T-helper 1 cell treated with Interleukin-12 subunit alpha and Interleukin-12 subunit beta and Interleukin-4 antibody, amounts not matched to agents 30 ng/mL and 1 ng/mL, for 36 hours (primary cell): ENCODE measurements at regions not wholly inside any gene's neighbourhood (a gene's known extent, or its start where the extent isn't known, plus 50 kb on each side); places are given as distances from the start of the nearest gene placed in this dataset.

Experiments used
- intact Hi-C: fragments of 100-400 bp; cut with micrococcal nuclease; formaldehyde crosslinking; loops from one replicate; pipeline ENCODE4 v1.15.1; 2024

DNA sequence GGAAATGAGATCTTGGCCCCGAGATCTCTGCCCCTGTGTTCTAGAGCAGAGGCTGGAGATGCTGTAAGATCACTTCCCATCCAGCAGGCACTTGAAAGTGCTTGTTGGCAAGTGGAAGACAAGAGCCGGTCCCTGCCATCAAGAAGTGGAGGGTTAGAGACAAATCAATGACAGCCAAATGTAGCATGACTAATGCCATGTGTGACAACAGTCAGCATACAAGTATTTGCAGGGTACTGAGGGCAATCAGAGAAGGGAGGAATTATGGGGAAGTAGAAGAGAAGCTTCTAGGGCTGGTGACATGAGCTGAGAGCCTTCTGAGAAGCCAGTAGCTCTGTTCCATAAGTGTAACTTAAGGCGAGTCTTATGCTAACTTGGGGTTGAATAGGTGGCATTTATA, 58.6 kb downstream of the TMEM17 start:
- intact Hi-C loops, result no loop called here

GRCh38 chr2:62446491-62446890, 59.5 kb downstream of the TMEM17 start:
- intact Hi-C loops, result no loop called here

- intact Hi-C loops, result no loop called here
Measured at GRCh38 chr2:62443886-62444285, 62.1 kb downstream of the TMEM17 start.

DNA sequence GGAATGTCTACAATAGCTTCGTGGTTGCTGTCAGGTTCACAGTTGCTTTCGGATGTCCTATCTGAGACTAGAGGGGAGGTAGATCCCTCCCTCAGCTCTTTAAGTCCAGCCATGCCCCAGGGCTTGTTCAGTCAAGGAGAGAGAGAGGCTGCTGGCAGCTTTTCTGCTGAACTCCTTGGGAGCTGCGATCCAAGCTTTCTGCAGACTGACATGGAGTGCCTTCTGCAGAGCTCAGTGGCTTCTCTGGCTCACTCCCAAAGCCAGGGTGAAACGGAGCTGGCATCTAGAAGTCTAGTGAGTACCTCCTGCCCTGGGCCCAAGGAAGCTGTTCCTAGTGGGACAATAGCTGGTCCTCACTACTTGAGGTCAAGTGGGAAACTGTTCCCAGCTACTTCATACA, 62.5 kb downstream of the TMEM17 start:
- intact Hi-C loops, result no loop called here

DNA sequence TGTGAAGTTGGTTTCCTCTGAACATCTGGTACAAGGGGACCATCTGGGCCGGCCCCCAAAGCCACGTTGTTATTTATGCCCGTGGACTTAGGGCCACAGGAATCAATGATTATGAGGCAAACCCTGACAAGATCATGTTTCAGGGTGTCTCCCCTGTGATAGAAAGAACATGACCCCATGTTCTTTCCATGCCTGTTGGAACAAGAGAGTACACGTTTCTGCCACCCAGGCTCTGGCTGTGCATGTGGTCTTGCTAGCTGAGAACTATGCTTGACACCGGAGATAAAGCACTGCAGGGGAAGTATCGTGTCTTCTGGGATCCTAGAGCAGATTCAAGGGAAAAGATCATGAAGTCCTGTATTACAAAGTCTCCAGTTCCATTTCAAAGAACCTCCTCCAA, 64.2 kb downstream of the TMEM17 start:
- intact Hi-C loops, result no loop called here

DNA sequence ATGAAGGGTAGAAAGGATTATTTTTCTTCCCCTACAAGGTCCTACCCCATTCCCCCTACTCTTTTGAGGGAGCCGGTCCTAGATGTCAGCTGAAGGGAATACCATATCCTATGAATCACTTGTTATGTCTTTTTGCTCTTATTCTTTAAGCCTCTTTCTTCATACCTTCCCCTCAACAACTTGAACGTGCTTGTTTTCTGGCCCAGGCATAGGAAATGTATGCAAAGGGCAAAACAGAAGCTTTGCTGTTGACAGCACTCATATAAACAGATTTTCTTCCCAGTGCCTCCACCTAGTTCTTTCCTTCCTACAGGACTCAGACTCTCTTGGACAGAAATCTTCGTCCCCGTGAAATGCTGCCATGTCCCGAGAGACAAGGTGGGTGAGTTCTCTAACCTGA, 64.6 kb downstream of the TMEM17 start:
- intact Hi-C loops, result no loop called here

- intact Hi-C loops, result no loop called here
Measured at GRCh38 chr2:62440281-62440946, 65.6 kb downstream of the TMEM17 start.

DNA sequence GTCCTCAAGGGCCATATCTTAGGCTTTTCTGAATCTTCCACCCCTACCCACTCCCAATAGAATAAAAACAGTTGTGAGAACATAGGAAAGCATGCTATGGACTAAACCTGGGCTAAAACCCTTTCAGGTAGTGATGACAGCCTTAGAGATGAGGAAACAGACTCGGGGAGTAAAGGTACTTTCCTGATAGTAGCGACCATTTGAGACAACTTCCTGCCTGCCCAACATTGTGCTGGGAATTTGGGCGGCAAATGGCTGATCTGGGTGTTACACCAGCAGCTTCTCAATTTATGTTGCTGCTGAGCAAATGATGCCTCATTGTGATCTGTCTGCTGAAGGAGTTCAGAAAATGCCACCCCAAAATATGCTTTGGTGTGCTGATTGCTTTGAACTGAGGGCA, 66.6 kb downstream of the TMEM17 start:
- intact Hi-C loops, result no loop called here

- intact Hi-C loops, result no loop called here
Measured at GRCh38 chr2:62437785-62438184, 68.2 kb downstream of the TMEM17 start.

GRCh38 chr2:62435720-62436119, 70.3 kb downstream of the TMEM17 start:
- intact Hi-C loops, result no loop called here

DNA sequence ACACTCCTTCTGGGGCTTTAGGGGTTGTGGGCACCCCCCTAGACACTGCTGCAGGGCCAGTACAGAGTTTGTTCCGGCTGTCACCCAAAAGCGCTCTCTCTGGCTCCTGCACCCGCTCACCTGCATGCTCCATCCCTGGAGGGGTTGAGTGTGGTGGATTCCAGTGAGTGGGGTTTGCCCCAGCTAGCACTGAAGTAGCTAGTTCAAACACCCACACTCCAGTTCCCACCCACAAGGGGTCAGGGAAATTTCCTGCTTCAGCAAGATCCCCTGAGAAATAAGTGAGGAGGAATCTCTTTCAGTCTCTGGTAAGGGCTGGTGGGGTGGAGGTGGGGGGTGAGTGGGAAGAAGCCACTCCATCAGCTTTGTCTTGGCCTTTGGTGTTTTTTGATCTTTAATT, 73.6 kb downstream of the TMEM17 start:
- intact Hi-C loops, result no loop called here

DNA sequence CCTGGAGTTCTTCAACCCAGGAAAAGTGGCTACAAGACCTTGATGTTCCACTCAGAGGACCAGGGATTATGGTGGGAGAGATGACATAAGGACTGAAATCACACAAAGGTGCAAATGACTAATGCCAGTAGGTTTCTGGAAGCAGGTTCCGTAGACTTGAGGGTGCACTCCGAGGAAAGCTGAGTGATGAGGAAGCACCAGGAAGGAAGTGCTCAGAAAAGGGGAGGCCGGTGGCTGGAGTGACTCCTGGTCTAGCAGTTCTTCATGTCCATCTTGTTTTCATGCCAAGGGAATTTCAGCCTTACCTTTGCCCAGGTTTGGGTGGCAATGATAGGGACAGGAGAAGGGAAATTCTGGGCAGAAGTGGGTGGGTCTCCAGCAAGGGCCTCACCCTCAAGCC, 74.5 kb downstream of the TMEM17 start:
- intact Hi-C loops, result no loop called here

DNA sequence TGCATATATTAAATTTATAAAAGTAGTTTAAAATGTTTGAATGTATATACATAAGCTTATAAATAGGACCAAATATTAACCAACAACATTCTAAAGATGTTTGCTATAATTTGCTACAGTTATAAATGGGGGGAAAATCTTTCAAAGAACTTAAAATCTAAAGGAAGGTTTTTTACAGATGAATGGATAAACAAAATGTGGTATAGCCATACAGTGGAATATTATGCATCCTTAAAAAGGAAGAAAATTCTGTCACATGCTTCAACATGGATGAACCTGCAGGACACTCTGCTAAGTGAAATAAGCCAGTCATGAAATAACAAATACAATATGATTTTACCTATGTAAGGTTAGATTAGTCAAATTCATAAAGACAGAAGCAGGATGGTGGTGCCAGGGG, 75.8 kb downstream of the TMEM17 start:
- intact Hi-C loops, result no loop called here

- intact Hi-C loops, result no loop called here
Measured at GRCh38 chr2:62427146-62427545, 78.8 kb downstream of the TMEM17 start.

- intact Hi-C loops, result no loop called here
Measured at GRCh38 chr2:62426154-62426912, 79.7 kb downstream of the TMEM17 start.

DNA sequence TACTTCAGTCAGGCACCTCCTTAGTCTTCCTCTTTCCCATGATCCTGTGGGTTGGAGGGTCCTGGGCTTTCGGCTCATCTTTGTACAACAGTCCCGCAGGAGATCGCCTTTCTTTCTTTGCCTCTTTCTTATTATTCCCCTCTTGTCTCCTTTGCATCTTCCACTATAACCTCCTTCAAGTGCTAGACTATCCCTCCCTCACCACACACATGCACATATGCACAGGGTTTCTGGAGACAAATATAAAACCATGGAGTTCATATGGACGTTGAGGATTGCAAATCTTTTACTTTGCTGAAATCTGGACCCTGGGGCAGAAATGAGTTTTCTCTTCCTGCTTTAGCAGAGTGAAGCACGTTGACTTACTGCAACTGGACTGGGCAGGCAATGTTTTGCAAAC, 80.3 kb downstream of the TMEM17 start:
- intact Hi-C loops, result no loop called here

DNA sequence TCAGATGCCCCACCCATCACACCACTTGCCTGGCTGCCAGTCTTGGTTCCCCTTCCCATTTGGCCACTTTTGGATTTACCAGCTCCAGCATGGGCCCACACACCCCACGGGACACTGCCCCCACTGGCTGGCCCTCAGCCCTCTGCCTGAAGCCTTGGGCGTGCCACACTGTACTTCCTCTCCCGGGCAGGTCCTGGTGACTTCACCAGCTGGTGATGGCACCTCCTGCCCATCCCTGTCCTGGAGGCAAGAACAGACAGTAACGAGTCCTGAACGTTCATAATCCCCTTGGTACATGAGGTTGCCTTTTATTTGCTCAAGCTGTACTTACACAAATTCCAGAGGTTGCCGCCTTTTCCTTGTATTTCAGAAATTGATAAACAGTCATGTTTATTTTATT, 81.1 kb downstream of the TMEM17 start:
- intact Hi-C loops, result no loop called here

DNA sequence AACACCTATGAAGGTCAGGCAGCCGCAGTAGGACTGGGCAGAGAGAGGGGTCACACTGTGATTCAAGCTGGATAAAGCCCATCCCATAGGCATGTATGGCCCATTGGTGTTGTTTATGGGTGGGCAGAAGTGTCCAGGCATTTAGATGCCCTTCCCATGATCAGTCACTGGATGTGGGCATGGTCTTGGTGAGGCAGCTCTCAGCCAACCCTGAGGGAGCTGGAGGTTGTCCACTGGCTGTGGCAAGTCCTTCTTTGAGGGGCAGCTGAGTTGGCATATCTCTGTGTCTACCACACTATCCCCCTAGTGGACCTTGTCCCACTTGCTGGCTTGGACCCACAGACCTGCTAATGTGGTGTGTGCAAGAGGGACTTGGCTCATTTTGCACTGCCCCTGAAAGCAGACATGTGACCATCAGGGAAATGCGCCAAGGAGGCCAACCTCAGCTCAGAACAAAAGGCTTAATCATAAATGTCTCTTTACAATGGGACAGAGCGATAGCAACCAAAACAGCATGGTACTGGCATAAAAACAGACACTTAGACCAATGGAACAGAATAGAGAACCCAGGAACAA, 82.0 kb downstream of the TMEM17 start:
- intact Hi-C loops, result no loop called here

DNA sequence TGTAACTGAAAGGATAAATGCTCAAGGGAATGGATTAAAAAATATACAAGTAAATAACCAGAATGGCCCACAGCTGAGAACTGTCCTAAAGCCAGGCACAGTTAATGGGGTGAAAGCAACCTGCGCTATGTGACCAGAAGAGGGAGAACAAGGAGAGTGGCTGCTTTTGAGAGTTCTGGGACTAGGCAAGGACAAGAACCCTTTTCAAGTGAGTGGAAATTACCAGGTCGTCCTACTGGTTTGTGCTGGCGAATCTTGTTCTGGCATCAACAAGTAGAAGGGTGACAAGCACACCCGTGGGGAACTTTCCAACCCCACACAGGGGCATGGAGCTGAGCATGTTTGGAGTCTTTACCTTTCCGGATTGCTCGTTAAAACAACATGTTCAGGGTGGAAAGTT, 82.8 kb downstream of the TMEM17 start:
- intact Hi-C loops, result no loop called here

DNA sequence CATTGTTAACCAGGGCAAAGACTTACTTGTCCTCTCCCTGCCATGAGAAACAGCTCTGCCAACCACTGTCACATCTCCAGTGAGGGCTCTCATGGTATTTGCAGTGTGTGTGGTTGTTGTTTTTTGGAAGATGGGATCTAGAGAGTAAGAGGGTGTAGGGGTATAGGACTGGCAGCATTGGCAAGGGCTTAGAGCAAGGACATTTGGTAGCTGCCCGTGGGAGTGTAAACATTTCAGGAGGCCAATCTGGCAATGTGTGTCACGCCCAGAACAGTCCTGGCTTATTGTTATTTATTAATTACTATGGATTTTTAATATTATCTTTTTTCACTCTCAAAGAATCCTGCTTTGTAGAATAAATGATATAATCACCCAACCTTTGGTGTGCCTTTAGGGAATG, 90.5 kb downstream of the TMEM17 start:
- intact Hi-C loops, result loop anchor here (10.0 kb wide), 1 partner anchor 251 kb away; no protein-coding TSS in a partner anchor

DNA sequence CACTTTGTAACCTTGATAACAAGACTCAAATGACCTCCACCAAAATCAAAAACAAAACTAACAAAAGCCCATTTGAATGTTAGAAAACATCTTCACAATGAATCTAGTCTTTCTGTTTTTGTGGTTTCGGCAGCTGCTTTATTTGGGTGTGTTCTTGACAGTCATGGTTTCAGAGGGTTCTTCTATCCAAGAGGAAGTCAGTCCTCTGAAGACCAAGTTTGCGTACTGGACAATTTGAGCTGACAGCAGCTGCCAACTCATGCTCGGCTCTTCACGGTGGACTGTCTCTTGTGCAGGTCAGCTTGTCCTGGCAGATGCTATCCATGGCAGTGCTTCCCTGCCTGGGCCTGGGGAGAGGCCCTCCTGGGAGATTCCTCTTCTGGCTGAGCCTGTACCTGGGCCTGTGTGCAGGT, 91.0 kb downstream of the TMEM17 start:
- intact Hi-C loops, result loop anchor here (10.0 kb wide), 1 partner anchor 250 kb away; no protein-coding TSS in a partner anchor

- intact Hi-C loops, result loop anchor here (2.0 to 10.0 kb wide), 3 partner anchors 106 to 248 kb away; no protein-coding TSS in a partner anchor
Measured at GRCh38 chr2:62413116-62413663, 92.8 kb downstream of the TMEM17 start.
